ENCODE measurements at regions not wholly inside any gene's neighbourhood (a gene's known extent, or its start where the extent isn't known, plus 50 kb on each side); places are given as distances from the start of the nearest gene placed in this dataset.

DNA sequence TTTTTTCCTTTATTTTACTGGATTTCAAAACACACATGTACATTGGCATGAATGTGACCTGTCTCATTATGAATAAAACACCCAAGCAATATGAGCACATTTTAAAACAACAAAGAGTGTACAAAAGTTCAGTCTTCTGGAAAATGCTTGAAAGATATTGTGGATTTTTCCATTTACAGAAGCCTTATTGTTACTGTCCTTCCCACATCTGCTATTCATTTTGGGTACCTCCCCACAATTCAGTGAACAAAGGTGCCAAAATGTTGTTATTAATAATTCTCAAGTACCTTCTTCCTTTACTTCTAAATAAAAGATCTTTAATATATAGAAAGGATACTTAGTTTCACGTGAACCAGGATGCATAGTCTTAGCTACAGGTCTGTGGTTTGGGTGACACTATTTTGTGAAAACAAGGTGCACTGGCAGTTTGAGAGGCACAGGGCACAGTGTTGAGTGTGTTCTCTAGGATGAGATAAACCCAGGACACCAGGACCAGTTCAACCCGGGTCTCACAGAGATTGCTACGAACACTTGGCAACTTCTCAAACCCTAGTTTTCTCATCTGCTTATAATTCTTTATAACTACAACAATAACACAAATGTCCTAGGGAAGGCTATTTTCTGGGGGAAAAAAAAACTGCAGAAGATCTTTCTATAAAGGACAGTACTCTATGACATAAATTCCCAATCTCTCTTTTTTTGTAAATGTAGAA lies 84.5 kb upstream of the GALNT5 start:
- TF ChIP-seq, protein P1, sequence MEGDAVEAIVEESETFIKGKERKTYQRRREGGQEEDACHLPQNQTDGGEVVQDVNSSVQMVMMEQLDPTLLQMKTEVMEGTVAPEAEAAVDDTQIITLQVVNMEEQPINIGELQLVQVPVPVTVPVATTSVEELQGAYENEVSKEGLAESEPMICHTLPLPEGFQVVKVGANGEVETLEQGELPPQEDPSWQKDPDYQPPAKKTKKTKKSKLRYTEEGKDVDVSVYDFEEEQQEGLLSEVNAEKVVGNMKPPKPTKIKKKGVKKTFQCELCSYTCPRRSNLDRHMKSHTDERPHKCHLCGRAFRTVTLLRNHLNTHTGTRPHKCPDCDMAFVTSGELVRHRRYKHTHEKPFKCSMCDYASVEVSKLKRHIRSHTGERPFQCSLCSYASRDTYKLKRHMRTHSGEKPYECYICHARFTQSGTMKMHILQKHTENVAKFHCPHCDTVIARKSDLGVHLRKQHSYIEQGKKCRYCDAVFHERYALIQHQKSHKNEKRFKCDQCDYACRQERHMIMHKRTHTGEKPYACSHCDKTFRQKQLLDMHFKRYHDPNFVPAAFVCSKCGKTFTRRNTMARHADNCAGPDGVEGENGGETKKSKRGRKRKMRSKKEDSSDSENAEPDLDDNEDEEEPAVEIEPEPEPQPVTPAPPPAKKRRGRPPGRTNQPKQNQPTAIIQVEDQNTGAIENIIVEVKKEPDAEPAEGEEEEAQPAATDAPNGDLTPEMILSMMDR (IDR thresholded peaks at IDR 0.05): no peak
- no peak for TF ChIP-seq ZFX (IDR thresholded peaks at IDR 0.05; ENCODE audit: borderline replicate concordance)

Data from 22Rv1 (cell line).